HG02885 (cell line): ENCODE measurements at regions not wholly inside any gene's neighbourhood (a gene's known extent, or its start where the extent isn't known, plus 50 kb on each side); places are given as distances from the start of the nearest gene placed in this dataset.
"Not testable (repeated sequence)": the region's sequence is repeated elsewhere in the genome, so short reads cannot be mapped to it uniquely, and the experiment has no call there.

Source experiments
- ATAC-seq: cut with Tn5 transposase; IDR thresholded peaks from one replicate; pipeline ENCODE4 v1.9.1; 2021; ENCODE audit warnings: mild to moderate bottlenecking; ENCODE audit not compliant: unreplicated experiment, poor library complexity

- ATAC-seq = no peak
Observed at GRCh38 chr20:12112089-12112474, 194.4 kb downstream of the BTBD3 start.

- no peak for ATAC-seq
Observed at GRCh38 chr20:12112665-12113064, 195.0 kb downstream of the BTBD3 start.

- no peak for ATAC-seq
Observed at GRCh38 chr20:12113075-12113467, 195.4 kb downstream of the BTBD3 start.

GRCh38 chr20:12113468-12114371 lies 196.0 kb downstream of the BTBD3 start:
- no peak for ATAC-seq

GRCh38 chr20:12129114-12129513 lies 211.4 kb downstream of the BTBD3 start:
- ATAC-seq = not testable (repeated sequence)

GRCh38 chr20:12129532-12129931 lies 211.8 kb downstream of the BTBD3 start:
- not testable (repeated sequence) for ATAC-seq

GRCh38 chr20:12130781-12131180 lies 213.1 kb downstream of the BTBD3 start:
- no peak for ATAC-seq

GRCh38 chr20:12133553-12133952 lies 215.9 kb downstream of the BTBD3 start:
- ATAC-seq = no peak

GRCh38 chr20:12145951-12146350 lies 228.3 kb downstream of the BTBD3 start:
- not testable (repeated sequence) for ATAC-seq

GRCh38 chr20:12152996-12153395 lies 235.3 kb downstream of the BTBD3 start:
- ATAC-seq = no peak

GRCh38 chr20:12153628-12154027 lies 235.9 kb downstream of the BTBD3 start:
- ATAC-seq = no peak

GRCh38 chr20:12156252-12156651 lies 238.6 kb downstream of the BTBD3 start:
- ATAC-seq = no peak

GRCh38 chr20:12159261-12159660 lies 241.6 kb downstream of the BTBD3 start:
- ATAC-seq = no peak

- no peak for ATAC-seq
Observed at GRCh38 chr20:12161734-12162133, 244.0 kb downstream of the BTBD3 start.

- no peak for ATAC-seq
Observed at GRCh38 chr20:12166053-12166717, 248.5 kb downstream of the BTBD3 start.

- ATAC-seq = no peak
Observed at GRCh38 chr20:12170406-12170805, 252.7 kb downstream of the BTBD3 start.

- no peak for ATAC-seq
Observed at GRCh38 chr20:12171923-12172524, 254.3 kb downstream of the BTBD3 start.

- no peak for ATAC-seq
Observed at GRCh38 chr20:12173347-12174012, 255.8 kb downstream of the BTBD3 start.

- no peak for ATAC-seq
Observed at GRCh38 chr20:12175538-12175937, 257.8 kb downstream of the BTBD3 start.

GRCh38 chr20:12177657-12178293 lies 260.1 kb downstream of the BTBD3 start:
- no peak for ATAC-seq
